Calu3 (cell line): ENCODE measurements at regions not wholly inside any gene's neighbourhood (a gene's known extent, or its start where the extent isn't known, plus 50 kb on each side); places are given as distances from the start of the nearest gene placed in this dataset.
"Not testable (repeated sequence)": the region's sequence is repeated elsewhere in the genome, so short reads cannot be mapped to it uniquely, and the experiment has no call there.

Source experiments
- BruUV-seq: library from RNA; stranded (reverse); fragments of 400-500 nt; replicated peaks from 2 replicates; lab custom pipeline; 2021; lab: Mats Ljungman, UMichigan
- CTCF ChIA-PET: fragments of 300-600 bp; sonication (Branson Sonifier 250); formaldehyde crosslinking; loops from one replicate; lab custom pipeline; 2022; ENCODE audit warnings: antibody characterized with exemption; lab: Charles Lee
- DNase-seq: peaks from one replicate; pipeline ENCODE4 v3.0.0; 2022
- H3K27ac Mint-ChIP-seq: one replicate; pipeline ENCODE4 v1.8.0; 2022; ENCODE audit warnings: mixed read lengths; ENCODE audit not compliant: unreplicated experiment
- H3K27me3 Mint-ChIP-seq: one replicate; pipeline ENCODE4 v1.8.0; 2022; ENCODE audit warnings: mixed read lengths; ENCODE audit not compliant: unreplicated experiment
- H3K36me3 Mint-ChIP-seq: one replicate; pipeline ENCODE4 v1.8.0; 2022; ENCODE audit warnings: mild to moderate bottlenecking, moderate library complexity, mixed read lengths; ENCODE audit not compliant: insufficient read depth, unreplicated experiment
- H3K4me1 Mint-ChIP-seq: one replicate; pipeline ENCODE4 v1.8.0; 2022; ENCODE audit warnings: mild to moderate bottlenecking, low read depth, mixed read lengths; ENCODE audit not compliant: unreplicated experiment
- H3K4me3 Mint-ChIP-seq: one replicate; pipeline ENCODE4 v1.8.0; 2022; ENCODE audit warnings: mild to moderate bottlenecking, low read depth, moderate library complexity, mixed read lengths; ENCODE audit not compliant: unreplicated experiment
- H3K9me3 Mint-ChIP-seq: one replicate; pipeline ENCODE4 v1.8.0; 2022; ENCODE audit warnings: low read depth, mixed read lengths; ENCODE audit not compliant: unreplicated experiment
- CTCF ChIP-seq: fragments of 200-600 bp; IDR thresholded peaks from one replicate; pipeline ENCODE4 v1.8.0; 2022; ENCODE audit warnings: antibody characterized with exemption; ENCODE audit not compliant: unreplicated experiment
- intact Hi-C: fragments of 100-400 bp; cut with micrococcal nuclease; formaldehyde crosslinking; loops from one replicate; pipeline ENCODE4 v1.10.0; 2022; ENCODE audit not compliant: unreplicated experiment

DNA sequence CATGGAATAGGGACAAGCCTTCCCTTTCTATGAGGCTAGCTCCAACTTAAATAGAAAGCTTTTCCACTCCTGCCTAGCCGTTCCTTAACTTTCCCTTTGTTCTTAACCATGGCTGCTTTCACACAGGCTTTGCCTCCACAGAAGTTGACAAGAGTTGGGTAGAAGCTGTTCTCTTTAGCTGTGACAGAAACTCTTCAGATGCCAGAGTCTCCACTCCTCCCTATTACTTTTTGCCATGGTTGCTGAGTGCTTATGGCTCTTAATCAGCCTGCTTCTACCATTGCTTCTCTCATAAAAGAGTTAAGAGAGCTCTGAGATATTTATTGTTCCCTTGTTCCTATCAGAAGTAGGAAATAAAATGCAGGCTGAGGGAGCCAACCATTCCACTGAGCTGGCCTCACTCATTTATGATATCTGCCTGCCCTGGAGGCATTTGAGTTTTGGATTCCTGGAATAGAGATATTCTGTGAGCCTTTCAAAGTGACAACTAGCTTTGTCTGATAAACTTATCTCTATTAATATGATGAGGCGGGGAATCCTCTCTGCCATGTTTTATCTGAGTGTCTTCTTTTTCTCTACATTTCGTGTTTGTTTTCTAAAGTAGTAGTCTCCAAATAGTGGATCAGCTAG, 162.6 kb downstream of the DMAC1 start:
- H3K27ac Mint-ChIP-seq: no peak overlapping the region
- no peak for TF ChIP-seq CTCF
- CTCF ChIA-PET: no interaction called here
- H3K4me3 Mint-ChIP-seq: no peak overlapping the region
- intact Hi-C loops: no loop called here
- H3K36me3 Mint-ChIP-seq: no peaks in the 10 kb centered on the region
- H3K9me3 Mint-ChIP-seq: no peaks in the 10 kb centered on the region
- H3K4me1 Mint-ChIP-seq: no peaks in the 10 kb centered on the region
- H3K27me3 Mint-ChIP-seq: no peaks in the 10 kb centered on the region
- no TSS peak for BruUV-seq
- no peak for DNase-seq

GRCh38 chr9:7636309-7636708, 163.3 kb downstream of the DMAC1 start:
- H3K27me3 Mint-ChIP-seq: no peaks in the 10 kb centered on the region
- BruUV-seq: no TSS peak
- no peaks in the 10 kb centered on the region for H3K4me1 Mint-ChIP-seq
- no peak for TF ChIP-seq CTCF
- intact Hi-C loops: no loop called here
- DNase-seq: no peak
- no peak overlapping the region for H3K27ac Mint-ChIP-seq
- H3K9me3 Mint-ChIP-seq: no peaks in the 10 kb centered on the region
- CTCF ChIA-PET: no interaction called here
- H3K4me3 Mint-ChIP-seq: no peak overlapping the region
- H3K36me3 Mint-ChIP-seq: no peaks in the 10 kb centered on the region

GRCh38 chr9:7626571-7627029, 173.0 kb downstream of the DMAC1 start:
- H3K4me1 Mint-ChIP-seq, H3K27ac Mint-ChIP-seq, BruUV-seq, H3K9me3 Mint-ChIP-seq, DNase-seq, H3K4me3 Mint-ChIP-seq, CTCF ChIA-PET, intact Hi-C loops, H3K36me3 Mint-ChIP-seq: not testable (repeated sequence)
- H3K27me3 Mint-ChIP-seq: peaks cover 11% of the 10 kb centered on the region

DNA sequence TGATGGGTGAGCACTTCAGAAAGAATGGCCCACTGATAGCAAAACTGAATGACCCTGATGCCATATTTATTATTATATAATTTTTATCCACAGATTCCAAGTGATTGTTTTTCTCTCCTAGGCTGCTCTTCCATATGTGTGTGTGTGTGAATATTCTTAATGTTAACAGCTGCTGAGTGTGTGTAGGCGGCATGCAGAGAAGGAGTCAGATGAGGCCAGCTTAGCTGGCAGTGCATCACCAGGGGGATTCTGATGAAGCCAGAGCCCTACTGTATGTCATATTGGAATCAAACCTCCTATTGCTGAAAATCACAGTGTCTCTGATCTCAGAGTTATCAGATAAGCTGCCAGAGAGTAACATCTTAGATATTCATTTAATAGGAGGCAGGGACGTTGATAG, 177.1 kb downstream of the DMAC1 start:
- Mint-ChIP-seq H3K4me3 (no peak overlapping the region), H3K27ac (no peak overlapping the region), H3K9me3 (peaks cover 3% of the 10 kb centered on the region), H3K4me1 (no peaks in the 10 kb centered on the region), H3K36me3 (no peaks in the 10 kb centered on the region), H3K27me3 (peaks cover 11% of the 10 kb centered on the region)
- intact Hi-C loops: loop anchor here (5.0 kb wide), 1 partner anchor 140 kb away; no protein-coding TSS in a partner anchor
- no peak for TF ChIP-seq CTCF
- BruUV-seq: no TSS peak
- DNase-seq: no peak
- CTCF ChIA-PET: no interaction called here

DNA sequence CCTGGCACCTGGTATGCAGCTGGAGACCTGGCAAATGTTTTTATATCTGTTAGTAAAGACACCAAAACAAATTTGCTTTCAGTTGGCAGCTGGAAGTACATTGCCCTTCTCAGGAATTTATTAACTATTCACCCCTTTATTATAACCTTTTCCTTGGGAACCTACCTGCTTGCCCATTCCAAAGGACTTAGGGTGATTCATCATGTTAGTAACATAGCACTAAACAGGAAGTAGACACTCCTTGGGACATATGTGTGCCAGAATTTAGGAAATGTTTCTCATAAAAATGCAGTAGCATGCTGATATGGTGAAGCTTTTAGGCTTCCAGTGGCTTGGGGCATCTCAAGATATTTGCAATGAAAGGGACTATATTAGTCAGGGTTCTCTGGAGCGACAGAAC, 184.2 kb downstream of the DMAC1 start:
- no peak for TF ChIP-seq CTCF
- DNase-seq: no peak
- intact Hi-C loops: no loop called here
- H3K4me3 Mint-ChIP-seq: no peak overlapping the region
- no peaks in the 10 kb centered on the region for H3K4me1 Mint-ChIP-seq
- no peaks in the 10 kb centered on the region for H3K27me3 Mint-ChIP-seq
- no peaks in the 10 kb centered on the region for H3K9me3 Mint-ChIP-seq
- no TSS peak for BruUV-seq
- CTCF ChIA-PET: no interaction called here
- no peak overlapping the region for H3K27ac Mint-ChIP-seq
- no peaks in the 10 kb centered on the region for H3K36me3 Mint-ChIP-seq
